ENCODE measurements at regions not wholly inside any gene's neighbourhood (a gene's known extent, or its start where the extent isn't known, plus 50 kb on each side); places are given as distances from the start of the nearest gene placed in this dataset.

DNA sequence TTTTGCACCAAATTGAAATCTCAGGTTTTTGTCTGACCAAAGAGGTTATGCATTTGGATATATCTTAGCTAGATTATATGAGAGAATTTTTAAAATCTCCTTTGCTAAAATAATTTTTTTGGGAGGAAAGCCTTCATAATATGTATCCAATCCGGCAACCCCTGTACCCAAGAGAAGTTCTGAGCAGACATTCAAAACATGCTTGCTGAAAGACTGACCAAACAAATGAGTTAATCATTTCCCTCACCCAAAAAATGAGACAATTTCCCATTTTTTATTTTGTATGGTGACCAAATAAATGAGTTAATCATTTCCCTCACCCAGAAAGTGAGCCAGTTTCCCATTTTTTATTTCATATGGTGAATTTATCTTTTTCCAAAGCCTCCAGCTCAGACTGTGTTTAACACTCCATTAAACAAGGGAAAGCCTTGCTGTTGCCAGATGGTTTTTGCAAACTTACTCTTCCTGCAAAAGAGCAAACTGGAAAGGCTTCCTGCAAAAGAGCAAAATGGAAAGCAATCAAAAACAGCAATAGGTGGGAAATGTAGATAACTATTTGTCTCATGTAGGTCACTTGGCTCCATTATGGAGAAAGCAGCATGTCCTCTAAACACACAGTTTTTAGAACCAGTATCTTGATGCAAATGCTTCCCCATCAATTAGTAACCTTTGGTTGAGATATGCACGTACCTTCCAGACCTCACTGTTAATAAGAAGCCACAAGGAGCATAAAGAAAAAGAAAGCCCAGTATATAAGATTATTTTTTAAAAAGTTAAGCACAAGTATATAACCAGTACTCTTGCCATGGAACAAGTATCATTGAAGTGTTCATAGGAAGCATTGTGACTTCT is 78.4 kb upstream of the OSTN start:
- no peak overlapping the region for H3K4me3 Mint-ChIP-seq
- peaks cover 12% of the 10 kb centered on the region for H3K9me3 Mint-ChIP-seq
- no peaks in the 10 kb centered on the region for H3K36me3 Mint-ChIP-seq
- ChIA-PET CTCF (no interaction called here), POLR2A (no interaction called here)
- DNase-seq (ENCODE audit: low spot score) = no peak
- no peak for ATAC-seq
- no peaks in the 10 kb centered on the region for H3K4me1 Mint-ChIP-seq
- H3K27me3 Mint-ChIP-seq (ENCODE audit: low read depth) = no peaks in the 10 kb centered on the region
- H3K27ac Mint-ChIP-seq = no peak overlapping the region
- TF ChIP-seq ELF4 (CRISPR knock-in tag; IDR thresholded peaks at IDR 0.05; ENCODE audit: low read depth) (no peak), GRHL2 (CRISPR knock-in tag; IDR thresholded peaks at IDR 0.05; ENCODE audit: insufficient replicate concordance, severe bottlenecking) (no peak), ATF1 (CRISPR knock-in tag; IDR thresholded peaks at IDR 0.05) (no peak), IRF2 (CRISPR knock-in tag; IDR thresholded peaks at IDR 0.05; ENCODE audit: borderline replicate concordance, low read depth) (no peak), TEAD4 (CRISPR knock-in tag; IDR thresholded peaks at IDR 0.05) (no peak), KAT7 (CRISPR knock-in tag; IDR thresholded peaks at IDR 0.05; ENCODE audit: borderline replicate concordance) (no peak), ZNF219 (CRISPR knock-in tag; IDR thresholded peaks at IDR 0.05; ENCODE audit: borderline replicate concordance) (no peak), JAZF1 (CRISPR knock-in tag; IDR thresholded peaks at IDR 0.05) (no peak)
- TF ChIP-seq, protein P1, sequence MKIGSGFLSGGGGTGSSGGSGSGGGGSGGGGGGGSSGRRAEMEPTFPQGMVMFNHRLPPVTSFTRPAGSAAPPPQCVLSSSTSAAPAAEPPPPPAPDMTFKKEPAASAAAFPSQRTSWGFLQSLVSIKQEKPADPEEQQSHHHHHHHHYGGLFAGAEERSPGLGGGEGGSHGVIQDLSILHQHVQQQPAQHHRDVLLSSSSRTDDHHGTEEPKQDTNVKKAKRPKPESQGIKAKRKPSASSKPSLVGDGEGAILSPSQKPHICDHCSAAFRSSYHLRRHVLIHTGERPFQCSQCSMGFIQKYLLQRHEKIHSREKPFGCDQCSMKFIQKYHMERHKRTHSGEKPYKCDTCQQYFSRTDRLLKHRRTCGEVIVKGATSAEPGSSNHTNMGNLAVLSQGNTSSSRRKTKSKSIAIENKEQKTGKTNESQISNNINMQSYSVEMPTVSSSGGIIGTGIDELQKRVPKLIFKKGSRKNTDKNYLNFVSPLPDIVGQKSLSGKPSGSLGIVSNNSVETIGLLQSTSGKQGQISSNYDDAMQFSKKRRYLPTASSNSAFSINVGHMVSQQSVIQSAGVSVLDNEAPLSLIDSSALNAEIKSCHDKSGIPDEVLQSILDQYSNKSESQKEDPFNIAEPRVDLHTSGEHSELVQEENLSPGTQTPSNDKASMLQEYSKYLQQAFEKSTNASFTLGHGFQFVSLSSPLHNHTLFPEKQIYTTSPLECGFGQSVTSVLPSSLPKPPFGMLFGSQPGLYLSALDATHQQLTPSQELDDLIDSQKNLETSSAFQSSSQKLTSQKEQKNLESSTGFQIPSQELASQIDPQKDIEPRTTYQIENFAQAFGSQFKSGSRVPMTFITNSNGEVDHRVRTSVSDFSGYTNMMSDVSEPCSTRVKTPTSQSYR (CRISPR knock-in tag; IDR thresholded peaks at IDR 0.05) = no peak
- TF ChIP-seq, protein P2, sequence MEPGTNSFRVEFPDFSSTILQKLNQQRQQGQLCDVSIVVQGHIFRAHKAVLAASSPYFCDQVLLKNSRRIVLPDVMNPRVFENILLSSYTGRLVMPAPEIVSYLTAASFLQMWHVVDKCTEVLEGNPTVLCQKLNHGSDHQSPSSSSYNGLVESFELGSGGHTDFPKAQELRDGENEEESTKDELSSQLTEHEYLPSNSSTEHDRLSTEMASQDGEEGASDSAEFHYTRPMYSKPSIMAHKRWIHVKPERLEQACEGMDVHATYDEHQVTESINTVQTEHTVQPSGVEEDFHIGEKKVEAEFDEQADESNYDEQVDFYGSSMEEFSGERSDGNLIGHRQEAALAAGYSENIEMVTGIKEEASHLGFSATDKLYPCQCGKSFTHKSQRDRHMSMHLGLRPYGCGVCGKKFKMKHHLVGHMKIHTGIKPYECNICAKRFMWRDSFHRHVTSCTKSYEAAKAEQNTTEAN (CRISPR knock-in tag; IDR thresholded peaks at IDR 0.05) = no peak
- TF ChIP-seq, protein P3, sequence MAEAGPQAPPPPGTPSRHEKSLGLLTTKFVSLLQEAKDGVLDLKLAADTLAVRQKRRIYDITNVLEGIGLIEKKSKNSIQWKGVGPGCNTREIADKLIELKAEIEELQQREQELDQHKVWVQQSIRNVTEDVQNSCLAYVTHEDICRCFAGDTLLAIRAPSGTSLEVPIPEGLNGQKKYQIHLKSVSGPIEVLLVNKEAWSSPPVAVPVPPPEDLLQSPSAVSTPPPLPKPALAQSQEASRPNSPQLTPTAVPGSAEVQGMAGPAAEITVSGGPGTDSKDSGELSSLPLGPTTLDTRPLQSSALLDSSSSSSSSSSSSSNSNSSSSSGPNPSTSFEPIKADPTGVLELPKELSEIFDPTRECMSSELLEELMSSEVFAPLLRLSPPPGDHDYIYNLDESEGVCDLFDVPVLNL (CRISPR knock-in tag; IDR thresholded peaks at IDR 0.05; ENCODE audit: borderline replicate concordance, low read depth) = no peak
- TF ChIP-seq, protein P4, sequence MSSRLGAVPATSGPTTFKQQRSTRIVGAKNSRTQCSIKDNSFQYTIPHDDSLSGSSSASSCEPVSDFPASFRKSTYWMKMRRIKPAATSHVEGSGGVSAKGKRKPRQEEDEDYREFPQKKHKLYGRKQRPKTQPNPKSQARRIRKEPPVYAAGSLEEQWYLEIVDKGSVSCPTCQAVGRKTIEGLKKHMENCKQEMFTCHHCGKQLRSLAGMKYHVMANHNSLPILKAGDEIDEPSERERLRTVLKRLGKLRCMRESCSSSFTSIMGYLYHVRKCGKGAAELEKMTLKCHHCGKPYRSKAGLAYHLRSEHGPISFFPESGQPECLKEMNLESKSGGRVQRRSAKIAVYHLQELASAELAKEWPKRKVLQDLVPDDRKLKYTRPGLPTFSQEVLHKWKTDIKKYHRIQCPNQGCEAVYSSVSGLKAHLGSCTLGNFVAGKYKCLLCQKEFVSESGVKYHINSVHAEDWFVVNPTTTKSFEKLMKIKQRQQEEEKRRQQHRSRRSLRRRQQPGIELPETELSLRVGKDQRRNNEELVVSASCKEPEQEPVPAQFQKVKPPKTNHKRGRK (CRISPR knock-in tag; IDR thresholded peaks at IDR 0.05; ENCODE audit: borderline replicate concordance) = no peak
- TF ChIP-seq, protein P5, sequence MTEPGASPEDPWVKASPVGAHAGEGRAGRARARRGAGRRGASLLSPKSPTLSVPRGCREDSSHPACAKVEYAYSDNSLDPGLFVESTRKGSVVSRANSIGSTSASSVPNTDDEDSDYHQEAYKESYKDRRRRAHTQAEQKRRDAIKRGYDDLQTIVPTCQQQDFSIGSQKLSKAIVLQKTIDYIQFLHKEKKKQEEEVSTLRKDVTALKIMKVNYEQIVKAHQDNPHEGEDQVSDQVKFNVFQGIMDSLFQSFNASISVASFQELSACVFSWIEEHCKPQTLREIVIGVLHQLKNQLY (CRISPR knock-in tag; IDR thresholded peaks at IDR 0.05) = no peak
- TF ChIP-seq, protein P6, sequence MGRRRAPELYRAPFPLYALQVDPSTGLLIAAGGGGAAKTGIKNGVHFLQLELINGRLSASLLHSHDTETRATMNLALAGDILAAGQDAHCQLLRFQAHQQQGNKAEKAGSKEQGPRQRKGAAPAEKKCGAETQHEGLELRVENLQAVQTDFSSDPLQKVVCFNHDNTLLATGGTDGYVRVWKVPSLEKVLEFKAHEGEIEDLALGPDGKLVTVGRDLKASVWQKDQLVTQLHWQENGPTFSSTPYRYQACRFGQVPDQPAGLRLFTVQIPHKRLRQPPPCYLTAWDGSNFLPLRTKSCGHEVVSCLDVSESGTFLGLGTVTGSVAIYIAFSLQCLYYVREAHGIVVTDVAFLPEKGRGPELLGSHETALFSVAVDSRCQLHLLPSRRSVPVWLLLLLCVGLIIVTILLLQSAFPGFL (CRISPR knock-in tag; IDR thresholded peaks at IDR 0.05; ENCODE audit: borderline replicate concordance) = no peak
